ENCODE measurements at regions not wholly inside any gene's neighbourhood (a gene's known extent, or its start where the extent isn't known, plus 50 kb on each side); places are given as distances from the start of the nearest gene placed in this dataset.
"Not testable (repeated sequence)": the region's sequence is repeated elsewhere in the genome, so short reads cannot be mapped to it uniquely, and the experiment has no call there.

- Mint-ChIP-seq H3K27ac (no peak overlapping the region), H3K4me3 (no peak overlapping the region), H3K27me3 (ENCODE audit: low read depth) (no peaks in the 10 kb centered on the region), H3K4me1 (ENCODE audit: low read depth) (no peaks in the 10 kb centered on the region), H3K9me3 (peaks cover 3 to 6% of the 10 kb centered on the region in 2 donors), H3K36me3 (ENCODE audit: insufficient read depth in 2 of 2) (no peaks in the 10 kb centered on the region)
- ATAC-seq (replicated peaks in 1 of 2) (no peak), DNase-seq (no peak)
Measured at GRCh38 chr2:153644955-153645354, 166.4 kb upstream of the RPRM start.

- Mint-ChIP-seq H3K27me3 (ENCODE audit: low read depth) (no peaks in the 10 kb centered on the region), H3K9me3 (peaks cover 3 to 4% of the 10 kb centered on the region in 2 donors), H3K4me1 (ENCODE audit: low read depth) (no peaks in the 10 kb centered on the region), H3K27ac (no peak overlapping the region), H3K4me3 (no peak overlapping the region), H3K36me3 (ENCODE audit: insufficient read depth in 2 of 2) (no peaks in the 10 kb centered on the region)
- ATAC-seq (replicated peaks in 1 of 2) (no peak), DNase-seq (no peak)
Measured at GRCh38 chr2:153645599-153645998, 167.0 kb upstream of the RPRM start.

GRCh38 chr2:153657651-153658050, 179.1 kb upstream of the RPRM start:
- no peak overlapping the region for H3K4me3 Mint-ChIP-seq
- no peaks in the 10 kb centered on the region for H3K27me3 Mint-ChIP-seq (ENCODE audit: low read depth)
- H3K36me3 Mint-ChIP-seq (ENCODE audit: insufficient read depth in 2 of 2): no peaks in the 10 kb centered on the region
- ATAC-seq (replicated peaks in 1 of 2): no peak
- no peaks in the 10 kb centered on the region for H3K4me1 Mint-ChIP-seq (ENCODE audit: low read depth)
- DNase-seq: no peak
- peaks cover 8 to 9% of the 10 kb centered on the region in 2 donors for H3K9me3 Mint-ChIP-seq
- H3K27ac Mint-ChIP-seq: no peak overlapping the region

GRCh38 chr2:153661801-153662200, 183.2 kb upstream of the RPRM start:
- H3K4me1 Mint-ChIP-seq (ENCODE audit: low read depth): no peaks in the 10 kb centered on the region
- no peaks in the 10 kb centered on the region for H3K27me3 Mint-ChIP-seq (ENCODE audit: low read depth)
- no peak overlapping the region for H3K27ac Mint-ChIP-seq
- peaks cover 6 to 9% of the 10 kb centered on the region in 2 donors for H3K9me3 Mint-ChIP-seq
- DNase-seq (no peak), ATAC-seq (replicated peaks in 1 of 2) (no peak)
- no peak overlapping the region for H3K4me3 Mint-ChIP-seq
- H3K36me3 Mint-ChIP-seq (ENCODE audit: insufficient read depth in 2 of 2): peaks cover 0 to 2% of the 10 kb centered on the region in 2 donors

- Mint-ChIP-seq H3K4me3 (no peak overlapping the region), H3K27me3 (ENCODE audit: low read depth) (no peaks in the 10 kb centered on the region), H3K9me3 (peaks cover 2 to 6% of the 10 kb centered on the region in 2 donors), H3K4me1 (ENCODE audit: low read depth) (no peaks in the 10 kb centered on the region), H3K36me3 (ENCODE audit: insufficient read depth in 2 of 2) (peaks cover 0 to 2% of the 10 kb centered on the region in 2 donors), H3K27ac (no peak overlapping the region)
- no peak for ATAC-seq (replicated peaks in 1 of 2)
- DNase-seq: no peak
Measured at GRCh38 chr2:153663371-153663770, 184.8 kb upstream of the RPRM start.

GRCh38 chr2:153664009-153664408, 185.4 kb upstream of the RPRM start:
- not testable (repeated sequence) for H3K27ac Mint-ChIP-seq; DNase-seq; H3K36me3 Mint-ChIP-seq (ENCODE audit: insufficient read depth in 2 of 2); H3K9me3 Mint-ChIP-seq; ATAC-seq (replicated peaks in 1 of 2); H3K27me3 Mint-ChIP-seq (ENCODE audit: low read depth); H3K4me1 Mint-ChIP-seq (ENCODE audit: low read depth); H3K4me3 Mint-ChIP-seq

GRCh38 chr2:153667475-153667874, 188.9 kb upstream of the RPRM start:
- H3K36me3 Mint-ChIP-seq (ENCODE audit: insufficient read depth in 2 of 2): peaks cover 2% of the 10 kb centered on the region in 2 donors
- H3K27me3 Mint-ChIP-seq (ENCODE audit: low read depth): no peaks in the 10 kb centered on the region
- no peak overlapping the region for H3K4me3 Mint-ChIP-seq
- H3K4me1 Mint-ChIP-seq (ENCODE audit: low read depth): no peaks in the 10 kb centered on the region
- no peak overlapping the region for H3K27ac Mint-ChIP-seq
- DNase-seq: no peak
- peaks cover 14 to 16% of the 10 kb centered on the region in 2 donors for H3K9me3 Mint-ChIP-seq
- no peak for ATAC-seq (replicated peaks in 1 of 2)

GRCh38 chr2:153668923-153669322, 190.4 kb upstream of the RPRM start:
- ATAC-seq (replicated peaks in 1 of 2): no peak
- peaks cover 15 to 20% of the 10 kb centered on the region in 2 donors for H3K9me3 Mint-ChIP-seq
- peaks cover 2 to 3% of the 10 kb centered on the region in 2 donors for H3K36me3 Mint-ChIP-seq (ENCODE audit: insufficient read depth in 2 of 2)
- no peak for DNase-seq
- no peak overlapping the region for H3K4me3 Mint-ChIP-seq
- H3K4me1 Mint-ChIP-seq (ENCODE audit: low read depth): no peaks in the 10 kb centered on the region
- H3K27me3 Mint-ChIP-seq (ENCODE audit: low read depth): no peaks in the 10 kb centered on the region
- no peak overlapping the region for H3K27ac Mint-ChIP-seq

- ATAC-seq (replicated peaks in 1 of 2) (no peak), DNase-seq (no peak)
- no peaks in the 10 kb centered on the region for H3K4me1 Mint-ChIP-seq (ENCODE audit: low read depth)
- no peak overlapping the region for H3K27ac Mint-ChIP-seq
- H3K4me3 Mint-ChIP-seq: no peak overlapping the region
- H3K9me3 Mint-ChIP-seq: peaks cover 7% of the 10 kb centered on the region in 2 donors
- H3K36me3 Mint-ChIP-seq (ENCODE audit: insufficient read depth in 2 of 2): no peaks in the 10 kb centered on the region
- H3K27me3 Mint-ChIP-seq (ENCODE audit: low read depth): no peaks in the 10 kb centered on the region
Measured at GRCh38 chr2:153710128-153710527, 161.6 kb upstream of the GALNT13 start.

GRCh38 chr2:153715218-153715850, 156.4 kb upstream of the GALNT13 start:
- Mint-ChIP-seq H3K27ac (no peak overlapping the region), H3K4me1 (ENCODE audit: low read depth) (no peaks in the 10 kb centered on the region), H3K36me3 (ENCODE audit: insufficient read depth in 2 of 2) (peaks cover 1% of the 10 kb centered on the region in 2 donors), H3K27me3 (ENCODE audit: low read depth) (no peaks in the 10 kb centered on the region), H3K9me3 (peaks cover 7% of the 10 kb centered on the region in 2 donors), H3K4me3 (no peak overlapping the region)
- DNase-seq: no peak
- ATAC-seq (replicated peaks in 1 of 2): no peak

- no peak overlapping the region for H3K27ac Mint-ChIP-seq
- H3K27me3 Mint-ChIP-seq (ENCODE audit: low read depth): no peaks in the 10 kb centered on the region
- no peak overlapping the region for H3K4me3 Mint-ChIP-seq
Measured at GRCh38 chr2:153717060-153717459, 154.7 kb upstream of the GALNT13 start.

GRCh38 chr2:153739394-153739793, 132.3 kb upstream of the GALNT13 start:
- no peaks in the 10 kb centered on the region for H3K4me1 Mint-ChIP-seq (ENCODE audit: low read depth)
- DNase-seq (no peak), ATAC-seq (replicated peaks in 1 of 2) (no peak)
- H3K27ac Mint-ChIP-seq: no peak overlapping the region
- peaks cover 2 to 4% of the 10 kb centered on the region in 2 donors for H3K36me3 Mint-ChIP-seq (ENCODE audit: insufficient read depth in 2 of 2)
- no peak overlapping the region for H3K4me3 Mint-ChIP-seq
- H3K27me3 Mint-ChIP-seq (ENCODE audit: low read depth): no peaks in the 10 kb centered on the region
- peaks cover 13% of the 10 kb centered on the region in 2 donors for H3K9me3 Mint-ChIP-seq

More at GRCh38 chr2:153717060-153717459, 154.7 kb upstream of the GALNT13 start:
- no peak for ATAC-seq (replicated peaks in 1 of 2)
- no peak for DNase-seq
- Mint-ChIP-seq H3K4me1 (ENCODE audit: low read depth) (no peaks in the 10 kb centered on the region), H3K36me3 (ENCODE audit: insufficient read depth in 2 of 2) (peaks cover 1% of the 10 kb centered on the region in 2 donors), H3K9me3 (peaks cover 5 to 7% of the 10 kb centered on the region in 2 donors)

- Mint-ChIP-seq H3K36me3 (ENCODE audit: insufficient read depth in 2 of 2) (peaks cover 1 to 6% of the 10 kb centered on the region in 2 donors), H3K9me3 (peaks cover 21 to 28% of the 10 kb centered on the region in 2 donors), H3K4me3 (no peak overlapping the region), H3K27me3 (ENCODE audit: low read depth) (no peaks in the 10 kb centered on the region), H3K4me1 (ENCODE audit: low read depth) (no peaks in the 10 kb centered on the region), H3K27ac (no peak overlapping the region)
- ATAC-seq (replicated peaks in 1 of 2) (no peak), DNase-seq (no peak)
Measured at GRCh38 chr2:153761936-153762335, 109.8 kb upstream of the GALNT13 start.

GRCh38 chr2:153766415-153766814, 105.3 kb upstream of the GALNT13 start:
- Mint-ChIP-seq H3K4me3 (no peak overlapping the region), H3K27ac (no peak overlapping the region), H3K9me3 (peaks cover 24 to 39% of the 10 kb centered on the region in 2 donors), H3K36me3 (ENCODE audit: insufficient read depth in 2 of 2) (peaks cover 7% of the 10 kb centered on the region in 2 donors), H3K27me3 (ENCODE audit: low read depth) (no peaks in the 10 kb centered on the region), H3K4me1 (ENCODE audit: low read depth) (no peaks in the 10 kb centered on the region)
- DNase-seq (no peak), ATAC-seq (replicated peaks in 1 of 2) (no peak)

All from activated T-cell treated with anti-CD3 and anti-CD28 coated beads, Interleukin-2, amount 50 U/mL, for 72 hours (primary cell).